NCI-H748 treated with DMSO at 0.1 percent for 48 hours (cell line): ENCODE measurements at regions not wholly inside any gene's neighbourhood (a gene's known extent, or its start where the extent isn't known, plus 50 kb on each side); places are given as distances from the start of the nearest gene placed in this dataset.

ENCODE experiments used
- DNase-seq: peaks from one replicate; lab custom pipeline; 2025; lab: John Stamatoyannopoulos, UW

DNA sequence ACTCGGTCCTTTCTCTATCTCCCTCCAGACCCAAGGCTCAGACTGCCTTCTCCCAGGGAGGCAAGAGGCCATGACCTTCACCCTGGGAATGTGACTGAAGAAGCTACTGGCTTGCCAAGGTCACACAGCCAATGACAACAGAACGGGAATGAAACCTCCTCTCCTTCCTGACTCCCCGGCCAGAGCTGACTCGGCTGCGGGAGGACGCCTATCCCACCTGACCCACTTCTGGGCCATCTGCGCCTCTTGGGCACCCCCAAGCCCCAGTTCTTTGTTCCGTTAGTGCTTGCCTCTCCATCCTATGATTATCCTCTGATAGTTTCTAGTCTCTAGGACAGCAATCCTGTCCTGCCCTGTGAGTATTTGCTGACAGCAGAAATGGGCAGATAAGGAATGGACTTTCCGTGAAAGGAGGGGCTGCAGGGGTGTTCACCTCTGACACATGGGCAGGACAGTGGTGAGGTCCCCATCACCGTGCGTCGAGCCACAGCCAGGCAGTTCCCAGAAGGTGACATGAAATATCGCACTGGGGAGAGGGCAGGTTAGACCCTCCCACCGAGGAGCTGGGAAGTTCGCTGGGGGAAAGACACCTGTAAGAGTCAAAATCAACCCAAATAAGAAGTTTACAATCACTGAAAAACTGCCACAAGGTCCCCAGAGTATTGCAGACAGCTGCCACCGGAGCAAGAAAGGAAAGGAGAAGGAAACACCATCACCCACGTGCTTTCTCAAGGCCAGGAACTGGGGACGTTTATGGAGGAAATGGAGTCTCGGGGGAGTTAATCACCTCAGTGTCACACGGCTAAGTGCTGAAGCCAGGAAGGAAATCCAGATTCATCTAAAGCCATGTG lies 63.0 kb downstream of the INSIG1 start:
- no peak for DNase-seq

DNA sequence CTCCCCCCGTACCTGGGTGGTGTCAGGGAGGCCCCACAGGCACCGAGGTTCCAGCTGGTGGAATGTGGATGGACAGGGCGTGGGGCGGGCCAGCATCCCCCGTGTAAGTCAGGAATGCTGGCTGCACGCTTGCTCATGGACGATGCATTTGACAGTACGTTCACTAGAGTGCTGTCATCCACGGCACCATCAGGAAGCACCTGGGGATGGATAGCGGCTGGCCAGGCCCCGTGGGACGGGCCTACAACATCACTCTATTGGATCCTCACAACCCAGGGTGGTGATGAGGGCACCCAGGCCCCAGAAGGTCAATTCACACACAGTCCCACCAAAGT lies 63.6 kb downstream of the INSIG1 start:
- no peak for DNase-seq

DNA sequence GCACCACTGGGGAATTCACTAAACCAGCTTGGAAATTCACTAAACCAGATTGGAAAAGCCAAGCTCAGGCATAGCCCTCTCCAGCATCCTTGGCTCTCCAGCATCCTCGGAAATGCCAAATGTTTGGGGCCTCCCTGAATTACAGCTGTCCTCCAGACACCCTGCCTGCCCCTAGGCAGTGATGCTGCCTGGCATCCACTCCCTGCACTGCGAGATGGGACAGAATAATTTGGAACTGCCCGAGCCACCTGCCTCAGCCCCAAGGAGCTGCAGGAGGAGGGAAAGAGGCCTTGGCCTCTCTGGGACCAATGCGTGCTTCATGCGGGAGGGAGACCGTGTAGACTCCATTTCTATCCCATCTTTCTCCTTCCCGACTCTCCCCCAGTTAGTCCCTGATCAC lies 64.3 kb downstream of the INSIG1 start:
- no peak for DNase-seq

DNA sequence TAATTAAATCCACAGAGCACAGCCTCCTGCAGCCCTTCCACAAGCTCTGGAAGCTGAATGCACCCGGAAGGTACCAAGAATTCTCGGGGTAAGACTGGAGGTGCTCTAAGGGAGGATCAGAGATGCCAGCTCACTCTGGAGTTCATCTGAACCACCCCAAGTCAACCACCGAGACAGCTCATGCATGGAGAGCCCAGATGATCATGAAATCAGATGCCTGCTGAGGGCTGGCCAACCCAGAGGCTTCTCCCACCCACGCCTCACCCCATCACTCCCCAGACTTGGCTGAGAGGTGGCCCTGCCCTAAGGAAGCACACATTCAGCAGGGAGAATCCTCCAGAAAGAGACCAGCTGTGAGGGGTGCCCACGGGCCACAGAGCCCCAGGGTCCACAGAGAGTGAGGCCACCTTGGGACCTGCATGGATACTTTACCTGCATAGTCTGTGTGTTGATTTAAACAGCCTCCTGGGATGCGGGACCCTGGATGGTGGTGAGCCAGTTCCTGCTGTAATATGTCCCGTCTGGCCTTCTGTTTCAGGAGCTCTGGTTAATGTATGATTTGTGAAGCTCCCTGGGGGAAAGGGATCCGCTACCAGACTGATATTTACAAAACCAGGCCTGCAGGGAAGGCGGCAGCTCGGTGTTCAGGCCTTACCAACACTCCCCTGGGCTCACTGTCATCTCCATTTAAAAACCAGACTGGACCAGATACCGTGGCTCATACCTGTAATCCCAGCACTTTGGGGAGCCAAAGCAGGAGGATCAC lies 64.9 kb downstream of the INSIG1 start:
- DNase-seq = no peak

DNA sequence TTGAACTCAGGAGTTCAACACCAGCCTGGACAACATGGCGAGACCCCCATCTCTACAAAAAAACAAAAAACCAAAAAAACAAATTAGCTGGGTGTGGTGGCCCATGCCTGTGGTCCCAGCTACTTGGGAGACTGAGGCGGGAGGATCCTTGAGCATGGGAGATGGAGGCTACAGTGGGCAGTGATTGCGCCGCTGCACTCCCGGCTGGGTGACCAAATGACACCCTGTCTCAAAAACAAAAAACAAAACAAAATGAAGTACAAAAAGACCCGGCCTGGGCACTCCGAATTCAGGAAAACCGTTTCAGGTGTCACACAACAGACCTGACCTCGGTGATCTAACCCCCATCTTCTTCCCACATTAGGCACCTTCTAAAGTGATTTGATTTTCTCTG lies 65.5 kb downstream of the INSIG1 start:
- no peak for DNase-seq

DNA sequence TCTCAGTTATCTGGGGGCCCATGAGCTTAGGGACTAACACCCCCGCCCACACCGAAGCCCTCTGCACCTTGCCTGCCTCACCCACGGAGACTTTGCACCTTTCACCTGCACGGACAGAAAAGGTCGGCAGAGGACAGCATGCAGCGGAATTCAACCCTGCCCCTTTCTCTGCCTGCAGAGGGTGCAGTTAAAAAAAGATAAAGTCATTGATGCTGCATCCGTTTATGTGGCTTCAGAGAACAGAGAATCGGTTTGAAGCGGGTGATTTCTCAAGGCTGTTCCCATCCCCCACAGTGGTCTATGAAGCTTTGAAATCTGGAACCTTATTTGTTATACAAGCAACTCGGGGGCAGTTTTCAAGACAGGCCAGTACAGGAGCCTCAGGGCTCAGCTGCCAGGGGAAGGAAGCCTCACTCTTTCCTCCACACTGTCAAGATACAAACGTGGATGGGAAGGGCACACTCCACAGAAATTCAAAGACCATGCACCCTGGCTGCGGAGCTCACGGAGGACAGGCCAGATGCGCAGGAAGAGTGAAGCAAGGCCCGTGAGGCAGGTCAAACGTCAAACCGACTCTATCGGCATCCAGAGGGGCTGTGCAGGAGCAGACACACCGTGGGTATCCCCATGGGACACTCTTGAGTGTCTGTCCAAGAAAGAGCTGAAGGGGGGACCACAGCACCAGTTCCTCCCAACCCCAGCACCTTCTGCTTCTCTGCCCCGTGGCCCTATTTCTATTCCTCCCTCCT lies 66.3 kb downstream of the INSIG1 start:
- DNase-seq = no peak

DNA sequence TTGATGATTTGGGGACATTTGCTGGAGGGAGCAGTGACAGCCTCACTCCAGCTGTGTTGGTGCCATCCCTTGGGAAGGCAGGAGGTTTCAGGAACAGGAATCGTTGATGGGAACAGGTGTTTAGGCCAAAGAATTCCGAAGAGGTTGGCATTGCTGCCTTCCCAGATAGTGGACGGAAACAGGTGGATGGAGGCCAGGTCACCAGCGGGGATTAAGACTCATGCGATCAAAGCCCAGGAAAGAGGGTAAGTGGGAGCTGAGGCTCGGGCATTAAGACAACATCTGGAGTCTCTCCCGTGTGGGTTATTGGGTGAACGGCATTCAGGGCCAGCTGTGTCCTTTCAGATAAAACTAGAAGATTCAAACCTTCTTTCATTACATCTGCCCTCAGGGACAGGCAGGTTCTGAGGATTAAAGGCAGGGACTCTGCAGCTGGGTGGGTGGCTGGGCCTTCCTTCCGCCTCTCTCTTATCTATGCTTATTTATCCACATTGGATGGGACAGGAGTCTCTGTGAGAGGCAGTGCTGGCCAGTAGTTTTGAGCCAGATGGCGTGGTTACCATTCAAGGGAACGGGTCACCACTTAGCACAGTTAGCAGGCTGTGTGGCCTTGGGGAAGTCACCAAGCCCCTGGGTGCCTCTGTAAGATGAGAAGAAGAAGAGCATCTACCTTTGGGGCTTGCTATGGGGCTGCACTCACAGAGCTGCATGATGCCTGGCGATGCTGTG lies 67.6 kb downstream of the INSIG1 start:
- no peak for DNase-seq

DNA sequence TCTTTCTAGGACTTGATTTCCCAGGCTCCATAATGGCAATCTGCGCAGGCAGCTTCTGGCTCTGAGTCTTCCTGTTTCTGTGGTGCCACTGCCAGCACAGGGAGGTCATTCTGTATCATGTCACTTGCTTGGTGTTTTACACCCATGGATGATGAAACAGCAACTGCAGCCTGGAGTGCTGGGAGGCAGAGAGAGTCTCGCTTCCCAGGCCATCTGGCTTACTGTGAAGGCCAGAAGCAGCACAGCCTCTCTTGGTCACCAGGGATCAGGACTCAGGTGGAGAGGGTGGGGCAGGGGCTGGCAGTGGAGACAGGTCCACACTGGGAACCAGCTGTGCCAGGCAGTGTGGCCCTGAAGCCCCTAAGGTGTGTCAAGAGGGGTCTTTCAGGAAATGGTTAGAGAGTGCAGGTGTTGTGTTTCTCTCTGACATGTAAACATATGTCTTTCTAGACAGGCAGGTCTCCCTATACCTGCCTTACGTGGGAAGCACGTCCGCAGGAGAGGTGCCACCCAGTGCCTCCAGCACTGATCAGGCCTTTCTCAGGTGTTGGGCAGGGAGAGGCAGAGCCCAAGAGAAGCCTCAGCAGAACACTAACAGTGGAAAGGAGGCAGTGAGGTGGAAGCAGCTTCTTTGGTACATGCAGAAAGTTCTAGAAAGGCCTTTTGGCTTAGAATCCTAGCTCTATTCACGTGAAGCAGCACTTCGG lies 71.4 kb downstream of the INSIG1 start:
- DNase-seq = no peak

DNA sequence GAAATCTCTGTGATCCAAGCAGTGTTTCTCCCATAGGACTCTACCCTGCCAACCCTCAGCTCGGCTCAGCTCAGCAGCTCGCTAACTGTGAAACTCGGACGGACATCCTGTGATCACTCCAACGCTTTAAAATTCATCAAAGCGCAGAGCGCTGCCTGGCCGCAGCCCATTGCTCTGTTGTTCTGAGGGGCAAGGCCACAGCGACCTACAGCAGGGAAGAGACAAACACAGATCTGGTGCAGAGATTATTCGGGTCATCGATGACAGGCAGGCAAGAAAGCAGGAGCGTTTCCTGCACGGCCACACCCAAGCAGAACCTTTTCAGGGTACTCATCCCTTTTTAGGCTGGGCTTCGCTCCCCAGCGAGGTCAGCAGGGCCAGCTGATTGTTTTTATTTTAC lies 72.1 kb downstream of the INSIG1 start:
- no peak for DNase-seq

DNA sequence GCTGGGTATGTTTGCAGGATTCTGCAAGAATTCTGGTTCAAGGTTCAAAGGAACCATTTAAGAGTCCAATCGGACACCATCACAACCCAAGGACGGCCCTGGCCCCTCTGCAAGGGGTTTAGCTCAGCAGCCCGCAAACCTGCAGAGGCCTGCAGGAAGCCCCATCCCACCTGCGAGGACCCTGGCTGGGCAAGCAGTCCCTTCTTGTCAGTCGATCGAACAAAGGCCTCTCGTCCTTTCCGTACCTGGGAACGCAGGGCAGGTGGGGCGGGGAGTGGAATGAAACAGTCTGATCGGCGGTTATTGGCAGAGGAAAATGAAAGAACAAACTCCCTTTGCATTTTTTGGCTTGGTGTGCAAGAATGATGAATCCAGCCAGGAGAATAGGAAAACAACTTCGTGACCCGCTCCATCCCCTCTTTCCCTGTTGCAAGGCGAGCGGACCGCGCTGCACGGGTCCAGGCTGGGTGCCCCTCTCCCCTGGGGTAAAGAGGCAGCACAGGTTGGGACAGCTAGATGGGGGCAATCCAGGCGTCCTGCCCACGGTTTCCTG lies 73.7 kb downstream of the INSIG1 start:
- DNase-seq = no peak

DNA sequence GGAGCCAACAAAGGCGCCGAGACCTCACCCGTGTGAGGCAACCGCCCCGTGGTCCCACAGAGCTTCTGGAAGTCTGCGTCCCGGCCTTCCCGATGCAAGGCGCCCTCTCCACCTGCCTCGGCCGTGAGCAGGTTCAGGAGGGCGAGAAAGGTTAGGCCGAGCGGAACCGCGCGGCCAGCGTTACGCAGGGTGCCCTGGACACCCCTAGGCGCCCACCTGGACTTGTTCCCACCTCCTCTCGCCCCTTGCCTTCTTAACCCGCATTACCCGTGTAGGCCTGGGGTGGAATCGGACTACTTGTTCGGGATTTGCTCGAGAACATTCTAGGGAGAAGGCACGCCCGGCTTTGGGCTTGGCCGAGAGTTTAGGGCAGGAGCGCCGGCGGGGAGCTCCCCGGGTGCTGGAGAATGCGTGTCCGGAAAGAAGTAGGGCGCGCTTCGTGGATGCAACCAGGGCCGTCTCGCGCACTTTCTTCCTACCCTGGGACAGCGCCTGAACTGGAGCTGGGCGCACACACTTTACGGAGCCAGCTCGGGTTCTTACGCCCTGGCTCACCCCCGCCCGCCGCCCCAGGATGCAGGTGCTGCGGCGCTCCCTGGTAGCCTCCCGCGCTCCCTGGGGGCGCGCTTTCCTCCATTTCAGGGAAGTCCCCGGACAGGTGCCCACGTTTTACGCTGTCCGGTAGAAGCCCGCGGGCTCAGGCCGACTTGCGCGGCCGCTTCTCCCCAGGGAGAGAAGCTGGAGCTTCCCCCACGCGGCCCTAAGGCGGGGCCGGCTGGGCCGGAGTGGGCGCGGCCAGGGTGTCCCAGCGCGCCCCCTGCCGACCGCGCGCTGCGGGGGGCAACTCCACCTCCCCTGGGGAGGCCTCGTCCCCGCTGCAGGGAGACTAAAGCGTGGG lies 74.5 kb downstream of the INSIG1 start:
- DNase-seq = no peak

DNA sequence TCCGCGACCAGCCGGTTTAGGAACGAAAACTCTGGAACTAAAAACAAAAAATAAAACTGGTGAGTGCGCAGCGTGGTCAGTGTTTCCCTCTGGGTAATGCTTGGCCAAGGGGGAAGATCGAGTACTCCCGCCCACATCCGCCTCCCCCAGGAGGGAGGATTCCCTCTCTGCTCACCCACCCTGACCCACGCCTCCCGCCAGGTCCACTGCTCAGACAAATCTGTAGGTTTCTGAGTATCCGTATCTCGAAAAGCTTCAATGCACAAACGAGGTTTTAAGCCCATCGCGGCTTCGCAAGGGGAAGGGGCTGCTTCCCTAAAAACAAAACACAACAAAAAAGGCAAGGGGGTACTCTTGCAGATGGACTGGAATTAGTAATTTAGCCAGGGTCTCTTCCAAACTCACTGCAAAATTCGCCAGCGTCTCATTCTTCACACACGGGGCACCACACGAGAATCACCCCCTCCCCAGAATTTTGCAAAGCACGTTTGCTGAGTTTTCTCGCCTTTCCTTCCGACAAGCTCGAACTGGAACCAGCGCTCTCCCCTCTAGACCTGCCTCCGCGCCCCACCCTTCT lies 75.2 kb downstream of the INSIG1 start:
- no peak for DNase-seq

DNA sequence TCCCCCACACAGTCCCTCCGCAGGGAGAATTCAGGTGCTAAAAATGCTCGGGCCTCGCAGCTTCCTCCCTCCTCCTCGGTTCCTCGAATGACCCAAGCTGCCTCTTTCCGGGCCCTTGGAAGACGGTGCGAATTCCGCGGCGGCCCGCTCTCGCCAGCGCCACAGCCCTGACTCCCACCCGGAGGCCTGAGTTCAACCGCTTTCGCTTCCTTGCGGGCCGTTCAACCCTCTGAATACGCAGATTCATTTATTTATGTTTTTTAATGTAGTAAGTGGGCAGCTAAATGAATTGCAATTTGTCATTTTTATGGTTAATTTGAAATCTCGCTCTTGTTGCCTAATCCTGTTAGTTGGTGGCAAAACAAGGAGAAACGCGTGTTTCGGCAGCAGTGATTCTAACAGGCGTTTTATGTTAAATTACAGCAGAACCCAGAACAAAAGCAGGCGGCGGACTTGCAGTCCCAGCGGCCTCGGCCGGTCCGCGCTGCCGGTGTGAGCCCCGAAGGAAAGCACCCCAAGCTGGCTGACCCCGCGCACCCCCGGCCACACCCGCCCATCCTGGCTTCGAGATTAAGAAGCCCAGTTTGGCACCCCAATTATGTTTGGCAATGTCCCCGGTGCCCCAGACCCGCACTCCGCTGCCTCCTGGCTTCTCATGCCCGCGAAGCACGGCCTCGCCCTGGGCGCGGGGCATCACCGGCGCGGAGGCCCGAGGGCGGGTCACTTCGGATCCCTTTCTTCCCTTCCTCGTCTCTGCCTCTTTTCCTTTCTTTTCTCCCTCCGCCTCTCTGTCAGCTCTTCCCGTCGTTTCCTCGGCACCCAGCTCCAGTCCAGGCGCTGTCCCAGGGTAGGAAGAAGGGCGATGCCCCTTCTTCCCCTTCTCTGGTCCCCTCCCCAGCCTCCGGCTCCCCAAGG lies 75.9 kb downstream of the INSIG1 start:
- DNase-seq = no peak

DNA sequence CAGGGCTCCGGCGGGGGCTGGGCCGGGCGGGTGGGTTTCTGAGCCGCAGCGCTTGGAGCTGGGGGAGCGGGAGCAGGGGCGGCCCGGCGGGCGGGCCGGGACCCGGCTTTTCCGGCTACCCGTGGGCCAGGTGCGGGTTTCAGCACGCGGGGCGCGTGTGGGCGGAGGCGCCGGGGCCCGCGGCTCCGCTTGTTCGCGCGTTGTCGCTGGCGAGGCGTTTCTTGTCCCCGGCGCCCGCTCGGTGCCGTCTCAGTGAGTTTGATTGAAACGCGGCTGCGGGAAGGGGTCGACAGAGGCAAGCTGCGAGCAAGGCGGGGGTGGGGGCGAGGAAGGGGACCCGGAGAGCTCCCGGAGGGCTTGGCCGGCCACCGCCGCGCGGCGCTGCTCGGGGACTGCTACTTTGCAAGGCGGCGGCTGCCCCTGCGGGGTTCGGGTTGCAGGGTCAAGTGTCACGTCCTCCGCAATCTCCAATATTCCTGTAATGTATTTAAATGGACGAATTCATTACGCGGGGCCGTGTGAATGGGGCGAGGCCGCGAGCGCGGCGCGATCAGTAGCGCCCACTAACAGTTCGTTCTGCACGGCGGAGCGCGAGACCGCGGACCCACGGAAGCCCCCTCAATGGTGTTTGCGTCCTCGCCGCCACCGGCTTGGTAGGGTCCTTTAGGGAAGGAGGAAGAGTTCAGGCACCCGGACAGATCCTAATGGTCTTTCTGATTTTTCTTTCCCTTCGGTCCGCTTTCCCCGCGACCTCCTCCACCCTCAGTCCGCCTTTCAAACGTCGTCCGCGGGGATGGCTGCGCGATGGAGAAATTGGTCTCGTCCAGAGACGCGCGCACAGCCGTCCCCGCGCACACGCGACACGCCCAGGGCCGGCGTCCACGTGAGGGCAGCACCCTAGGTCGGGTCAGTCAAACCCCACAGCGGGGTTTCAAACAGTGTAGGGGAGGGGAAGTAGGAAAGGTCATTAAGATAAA lies 76.9 kb downstream of the INSIG1 start:
- no peak for DNase-seq

DNA sequence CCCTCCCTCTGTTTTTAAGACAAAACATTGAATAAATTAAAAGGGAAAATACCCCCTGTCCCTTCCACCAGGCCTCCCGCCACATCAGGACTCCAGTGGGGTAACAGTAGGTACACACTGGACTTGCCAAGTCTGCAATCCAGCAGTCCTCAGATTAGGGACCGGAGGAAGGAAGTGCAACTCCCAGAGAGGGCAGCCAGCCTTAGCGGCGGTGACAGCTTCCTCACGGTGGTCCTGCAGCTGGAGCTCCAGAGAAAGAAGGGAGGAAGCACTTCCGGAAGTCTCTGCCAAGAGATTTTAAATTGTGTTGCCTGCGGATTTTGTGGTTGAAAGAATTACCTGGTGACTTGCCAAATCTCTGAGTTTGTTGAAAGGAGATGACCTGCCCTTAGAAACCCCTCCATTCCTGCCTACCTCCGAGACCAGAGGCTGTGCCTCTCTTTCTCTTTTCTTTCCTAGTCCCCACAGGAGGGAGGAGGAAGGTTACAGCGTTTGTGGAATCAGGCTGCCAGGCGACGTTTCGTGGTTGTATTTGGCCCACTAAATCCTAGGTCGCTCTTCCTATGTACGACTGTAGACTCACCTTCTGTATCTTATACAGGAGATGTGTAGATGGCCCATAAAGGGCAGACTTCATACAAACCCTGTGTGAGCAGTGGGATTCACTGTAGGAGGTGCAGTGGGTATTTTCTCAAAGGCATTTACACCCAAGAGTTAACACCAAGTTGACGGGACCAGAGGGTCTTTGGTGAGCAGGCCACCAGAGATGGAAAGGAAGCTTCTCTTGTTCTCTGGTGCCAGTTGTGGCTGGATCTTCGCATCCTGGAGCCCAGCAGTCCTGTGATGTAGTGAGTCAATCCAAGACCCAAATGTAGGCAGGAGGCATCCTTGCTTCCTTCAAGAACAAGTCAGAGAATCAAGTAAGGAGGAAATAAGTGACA lies 77.9 kb downstream of the INSIG1 start:
- no peak for DNase-seq

DNA sequence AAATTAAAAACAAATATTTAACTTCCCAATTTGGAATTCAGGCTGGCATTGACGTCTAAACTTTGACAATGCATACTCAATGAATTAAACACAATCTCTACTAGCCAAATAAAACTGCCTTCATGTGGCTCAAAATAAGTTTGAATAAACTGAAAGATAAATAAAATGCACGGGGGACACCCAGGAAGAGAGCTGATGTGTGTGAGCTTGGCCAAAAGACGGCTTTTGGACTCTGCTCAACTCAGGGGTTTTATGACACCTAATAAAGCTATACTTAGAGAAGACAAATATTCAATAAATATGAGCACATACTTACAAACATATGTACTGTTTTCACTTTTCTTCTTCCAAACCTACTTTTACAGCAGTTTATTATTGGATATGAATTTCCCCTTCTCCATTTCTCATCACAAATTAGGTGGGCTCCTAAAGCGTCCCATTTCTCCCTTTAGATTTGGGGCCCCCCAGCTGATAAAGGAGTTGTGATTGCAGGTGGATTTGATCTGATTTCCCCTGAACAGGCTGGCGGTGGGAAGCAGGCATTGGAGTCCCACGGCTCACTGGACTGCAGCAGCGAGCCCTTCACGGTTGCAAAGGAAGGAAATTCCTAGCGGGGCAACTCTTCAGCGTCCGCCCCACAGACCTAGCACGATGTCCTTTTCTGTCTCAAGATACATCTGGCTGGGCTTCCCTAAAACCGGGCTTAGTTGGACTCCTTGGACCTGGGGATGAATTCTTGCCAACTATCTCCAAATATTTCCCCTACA lies 79.6 kb downstream of the INSIG1 start:
- no peak for DNase-seq
